ENCODE measurements at regions not wholly inside any gene's neighbourhood (a gene's known extent, or its start where the extent isn't known, plus 50 kb on each side); places are given as distances from the start of the nearest gene placed in this dataset.

GRCh38 chr1:212212343-212212742 lies 72.9 kb upstream of the PPP2R5A start:
- no peaks in the 10 kb centered on the region for H3K9me3 Mint-ChIP-seq
- H4K20me1 ChIP-seq (replicated peaks; ENCODE audit: insufficient read depth), result no peaks in the 10 kb centered on the region
- TF ChIP-seq EZH2phosphoT487 (IDR thresholded peaks at IDR 0.05; ENCODE audit: unreplicated experiment), result no peak
- TF ChIP-seq NANOG (IDR thresholded peaks at IDR 0.05; ENCODE audit: borderline replicate concordance), result no peak
- TF ChIP-seq ZNF331 (CRISPR knock-in tag; IDR thresholded peaks at IDR 0.05; ENCODE audit: low read depth), result no peak
- no peak for TF ChIP-seq CREB1 (CRISPR knock-in tag; IDR thresholded peaks at IDR 0.05; ENCODE audit: low read depth)
- no peak for TF ChIP-seq ZNF114 (CRISPR knock-in tag; IDR thresholded peaks at IDR 0.05)
- TF ChIP-seq POLR2AphosphoS5 (IDR thresholded peaks at IDR 0.05; ENCODE audit: low read depth), result no peak
- TF ChIP-seq EZH2 (IDR thresholded peaks at IDR 0.05; ENCODE audit: low read depth, unreplicated experiment), result no peak
- no peak for TF ChIP-seq REST (IDR thresholded peaks at IDR 0.05; ENCODE audit: unreplicated experiment)
- TF ChIP-seq CTCF (conservative IDR thresholded peaks at IDR 0.05; ENCODE audit: low read depth in 2 of 2), result no peak
- no peak for TF ChIP-seq ZNF462 (CRISPR knock-in tag; IDR thresholded peaks at IDR 0.05)
- no peak for TF ChIP-seq STAT1 (IDR thresholded peaks at IDR 0.05; ENCODE audit: unreplicated experiment)

More at GRCh38 chr1:212212343-212212742, 72.9 kb upstream of the PPP2R5A start:
- Histone ChIP-seq H3K79me2 (replicated peaks; ENCODE audit: insufficient read depth) (no peaks in the 10 kb centered on the region), H3K9me2 (ENCODE audit: insufficient read depth) (no peaks in the 10 kb centered on the region), H3K36me3 (ENCODE audit: insufficient read depth) (no peaks in the 10 kb centered on the region), H3K27me3 (ENCODE audit: insufficient read depth) (no peaks in the 10 kb centered on the region), H3K4me3 (no peak overlapping the region), H3F3A (replicated peaks; ENCODE audit: low read depth) (no peaks in the 10 kb centered on the region), H3K4me2 (no peak overlapping the region), H3K4me1 (ENCODE audit: insufficient read depth) (no peaks in the 10 kb centered on the region), H2AFZ (no peak overlapping the region), H3K27ac (ENCODE audit: low read depth) (no peak overlapping the region)
- Mint-ChIP-seq H3K27me3 (ENCODE audit: insufficient read depth, low read depth, poor library complexity) (no peaks in the 10 kb centered on the region), H3K4me3 (no peak overlapping the region), H3K27ac (no peak overlapping the region), H3K36me3 (ENCODE audit: low read depth) (no peaks in the 10 kb centered on the region), H3K4me1 (peaks cover 12% of the 10 kb centered on the region)
- DNase-seq (ENCODE audit: low spot score), result no peak
- no peak for ATAC-seq
